Mucosa of descending colon (tissue), 3 donors: ENCODE measurements at regions not wholly inside any gene's neighbourhood (a gene's known extent, or its start where the extent isn't known, plus 50 kb on each side); places are given as distances from the start of the nearest gene placed in this dataset.
A peak's percentile ranks its signal among the peaks of the same experiment; 100 is the strongest.

ENCODE experiments used
- ATAC-seq: fragments of 200-7000 bp; cut with Tn5 transposase; one replicate; pipeline ENCODE4 v1.9.1; 2020; ENCODE audit warnings: mild to moderate bottlenecking, moderate library complexity
- DNase-seq, 3 donors: peaks; one replicate each; pipeline ENCODE4 v3.0.0-alpha.2; 2020
- H3K36me3 ChIP-seq: fragments of 200-600 bp; one replicate; pipeline ENCODE4 v1.8.0; 2021; ENCODE audit warnings: low read depth, mild to moderate bottlenecking
- H3K4me1 ChIP-seq: fragments of 200-600 bp; one replicate; pipeline ENCODE4 v1.8.0; 2021; ENCODE audit warnings: low read depth, mild to moderate bottlenecking
- H3K4me3 ChIP-seq: fragments of 200-600 bp; one replicate; pipeline ENCODE4 v1.8.0; 2021; ENCODE audit warnings: mild to moderate bottlenecking
- H3K9me3 ChIP-seq: fragments of 200-600 bp; one replicate; pipeline ENCODE4 v1.8.0; 2021; ENCODE audit warnings: mild to moderate bottlenecking
- CTCF ChIP-seq: fragments of 200-600 bp; IDR thresholded peaks from one replicate; pipeline ENCODE4 v1.8.0; 2022; ENCODE audit warnings: antibody characterized with exemption, mild to moderate bottlenecking
- intact Hi-C, 2 donors: fragments of 100-400 bp; cut with DNase I in 1 of 2; cut with micrococcal nuclease in 1 of 2; formaldehyde crosslinking; loops; one replicate each; pipeline versions ENCODE4 v1.11.0 to v1.11.1; 2022; cut with DNase I, micrococcal nuclease
- donor health status: DM: no; HTN: no; CAD: no; lungs with moderate emphysema.
- donor health status: DM: no; HTN: no; CAD: no.
- donor health status: DM: no; HTN: yes; CAD: no.

- intact Hi-C loops, result no loop called here
- Histone ChIP-seq H3K4me1 (no peaks in the 10 kb centered on the region), H3K9me3 (no peaks in the 10 kb centered on the region), H3K4me3 (no peak overlapping the region), H3K36me3 (no peaks in the 10 kb centered on the region)
- no peak for TF ChIP-seq CTCF
- no peak for ATAC-seq
- no peak for DNase-seq
Measured at GRCh38 chr14:38786921-38787320, 316.1 kb downstream of the SEC23A start.

GRCh38 chr14:38777401-38777800, 325.6 kb downstream of the SEC23A start:
- Histone ChIP-seq H3K36me3 (no peaks in the 10 kb centered on the region), H3K4me1 (no peaks in the 10 kb centered on the region), H3K9me3 (no peaks in the 10 kb centered on the region), H3K4me3 (no peak overlapping the region)
- ATAC-seq, result no peak
- intact Hi-C loops, result no loop called here
- DNase-seq, result no peak
- TF ChIP-seq CTCF, result no peak

GRCh38 chr14:38775986-38776385, 327.0 kb downstream of the SEC23A start:
- Histone ChIP-seq H3K4me3 (no peak overlapping the region), H3K4me1 (no peaks in the 10 kb centered on the region), H3K36me3 (no peaks in the 10 kb centered on the region), H3K9me3 (no peaks in the 10 kb centered on the region)
- intact Hi-C loops, result no loop called here
- no peak for TF ChIP-seq CTCF
- no peak for ATAC-seq
- no peak for DNase-seq

GRCh38 chr14:38774162-38774561, 328.9 kb downstream of the SEC23A start:
- no peak for DNase-seq
- no peaks in the 10 kb centered on the region for H3K4me1 ChIP-seq
- ATAC-seq, result no peak
- no peaks in the 10 kb centered on the region for H3K9me3 ChIP-seq
- no peak for TF ChIP-seq CTCF
- H3K4me3 ChIP-seq, result no peak overlapping the region
- H3K36me3 ChIP-seq, result no peaks in the 10 kb centered on the region
- intact Hi-C loops, result no loop called here

GRCh38 chr14:38770251-38770650, 332.8 kb downstream of the SEC23A start:
- Histone ChIP-seq H3K9me3 (no peaks in the 10 kb centered on the region), H3K36me3 (no peaks in the 10 kb centered on the region), H3K4me1 (peaks cover 3% of the 10 kb centered on the region), H3K4me3 (no peak overlapping the region)
- ATAC-seq, result peak; percentile 99
- no peak for DNase-seq
- intact Hi-C loops, result no loop called here
- no peak for TF ChIP-seq CTCF

- H3K9me3 ChIP-seq, result no peaks in the 10 kb centered on the region
- H3K4me3 ChIP-seq, result no peak overlapping the region
- DNase-seq (no peak), ATAC-seq (peak; percentile 72)
- no peaks in the 10 kb centered on the region for H3K36me3 ChIP-seq
- H3K4me1 ChIP-seq, result peaks cover 11% of the 10 kb centered on the region
- no peak for TF ChIP-seq CTCF
- intact Hi-C loops, result no loop called here
Measured at GRCh38 chr14:38762845-38763244, 340.2 kb downstream of the SEC23A start.
